HEK293 (cell line): ENCODE measurements at regions not wholly inside any gene's neighbourhood (a gene's known extent, or its start where the extent isn't known, plus 50 kb on each side); places are given as distances from the start of the nearest gene placed in this dataset.

Source experiments
- CTCF ChIA-PET: fragments of 350-600 bp; formaldehyde crosslinking; extraction: SDS; loops from one replicate; lab custom pipeline; 2021; ENCODE audit warnings: antibody characterized with exemption; lab: Yijun Ruan, JAX
- POLR2A ChIA-PET: fragments of 300-600 bp; formaldehyde crosslinking; extraction: SDS; loops from one replicate; lab custom pipeline; 2020; ENCODE audit warnings: antibody characterized with exemption, inconsistent platforms; lab: Yijun Ruan, JAX
- H3K27ac ChIP-seq: fragments of 200-500 bp; sonication (Bioruptor generic); 2 replicates; pipeline ENCODE4 v1.5.1; 2014; ENCODE audit warnings: low read depth, low read length, control low read depth, inconsistent platforms; ENCODE audit errors: extremely low read depth
- H3K36me3 ChIP-seq, 2 experiments: fragments of 200-500 bp in 1 of 2; sonication (Bioruptor generic) in 1 of 2; 1 replicate in 1 of 2; 2 replicates in 1 of 2; pipeline ENCODE4 v1.5.1; 2014 to 2017; ENCODE audit warnings: inconsistent platforms in 2 of 2, low read length in 2 of 2; ENCODE audit not compliant: control insufficient read depth in 2 of 2, insufficient read depth in 1 of 2
- H3K4me1 ChIP-seq: fragments of 200-500 bp; sonication (Bioruptor generic); 2 replicates; pipeline ENCODE4 v1.5.1; 2014; ENCODE audit warnings: mild to moderate bottlenecking, low read length, inconsistent platforms; ENCODE audit not compliant: control insufficient read depth, insufficient read depth
- H3K4me3 ChIP-seq: 2 replicates; pipeline ENCODE4 v1.5.1; 2011; ENCODE audit warnings: low read depth, mild to moderate bottlenecking, control low read depth, low read length, moderate library complexity
- H3K9me3 ChIP-seq: fragments of 200-500 bp; sonication (Bioruptor generic); 2 replicates; pipeline ENCODE4 v1.5.1; 2014; ENCODE audit warnings: low read depth, low read length, inconsistent platforms; ENCODE audit not compliant: control insufficient read depth, insufficient read depth
- GLIS1 ChIP-seq: fragments of 450-650 bp; formaldehyde crosslinking; IDR thresholded peaks from 2 replicates; pipeline ENCODE4 v1.5.1; 2016; ENCODE audit warnings: missing biosample characterization, missing genetic modification characterization
- REPIN1 ChIP-seq: fragments of 450-650 bp; formaldehyde crosslinking; IDR thresholded peaks from 2 replicates; pipeline ENCODE4 v1.5.1; 2017; ENCODE audit warnings: missing biosample characterization, missing genetic modification characterization, low read depth
- SCRT1 ChIP-seq: fragments of 450-650 bp; formaldehyde crosslinking; IDR thresholded peaks from 2 replicates; pipeline ENCODE4 v1.5.1; 2016; ENCODE audit warnings: missing biosample characterization, missing genetic modification characterization, borderline replicate concordance
- ZBTB17 ChIP-seq: fragments of 450-650 bp; formaldehyde crosslinking; IDR thresholded peaks from 2 replicates; pipeline ENCODE4 v1.5.1; 2016; ENCODE audit warnings: missing biosample characterization, missing genetic modification characterization
- ZEB2 ChIP-seq: fragments of 450-650 bp; formaldehyde crosslinking; IDR thresholded peaks from 2 replicates; pipeline ENCODE4 v1.5.1; 2016; ENCODE audit warnings: missing biosample characterization, missing genetic modification characterization
- ZNF16 ChIP-seq: fragments of 450-650 bp; formaldehyde crosslinking; IDR thresholded peaks from 2 replicates; pipeline ENCODE4 v1.5.1; 2016; ENCODE audit warnings: low read depth, missing biosample characterization, missing genetic modification characterization
- ZNF473 ChIP-seq: fragments of 450-650 bp; formaldehyde crosslinking; IDR thresholded peaks from 2 replicates; pipeline ENCODE4 v1.5.1; 2017; ENCODE audit warnings: missing biosample characterization, missing genetic modification characterization
- ZNF510 ChIP-seq: fragments of 450-650 bp; formaldehyde crosslinking; IDR thresholded peaks from 2 replicates; pipeline ENCODE4 v1.5.1; 2018; ENCODE audit warnings: mild to moderate bottlenecking, missing genetic modification characterization, missing biosample characterization; ENCODE audit not compliant: insufficient replicate concordance
- ZNF560 ChIP-seq: fragments of 450-650 bp; formaldehyde crosslinking; IDR thresholded peaks from 2 replicates; pipeline ENCODE4 v1.5.1; 2017; ENCODE audit warnings: missing biosample characterization, missing genetic modification characterization, borderline replicate concordance
- ZNF585B ChIP-seq: fragments of 450-650 bp; formaldehyde crosslinking; IDR thresholded peaks from 2 replicates; pipeline ENCODE4 v1.5.1; 2016; ENCODE audit warnings: missing biosample characterization, missing genetic modification characterization
- ZNF600 ChIP-seq: fragments of 450-650 bp; formaldehyde crosslinking; IDR thresholded peaks from 2 replicates; pipeline ENCODE4 v1.5.1; 2016; ENCODE audit warnings: missing biosample characterization, missing genetic modification characterization
- ZNF660 ChIP-seq: fragments of 450-650 bp; IDR thresholded peaks from 2 replicates; pipeline ENCODE4 v1.5.1; 2018; ENCODE audit warnings: missing biosample characterization, mild to moderate bottlenecking, missing genetic modification characterization
- ZNF843 ChIP-seq: fragments of 450-650 bp; formaldehyde crosslinking; IDR thresholded peaks from 2 replicates; pipeline ENCODE4 v1.5.1; 2016; ENCODE audit warnings: missing biosample characterization, missing genetic modification characterization
- TF ChIP-seq, protein P1 (sequence below): fragments of 450-650 bp; formaldehyde crosslinking; IDR thresholded peaks from 2 replicates; pipeline ENCODE4 v1.5.1; 2016; ENCODE audit warnings: missing biosample characterization, missing genetic modification characterization
- TF ChIP-seq, protein P2 (sequence below): fragments of 450-650 bp; formaldehyde crosslinking; IDR thresholded peaks from 2 replicates; pipeline ENCODE4 v1.5.1; 2017; ENCODE audit warnings: missing biosample characterization, missing genetic modification characterization
- TF ChIP-seq, protein P3 (sequence below): fragments of 450-650 bp; formaldehyde crosslinking; IDR thresholded peaks from 2 replicates; pipeline ENCODE4 v1.5.1; 2016; ENCODE audit warnings: missing biosample characterization, missing genetic modification characterization

DNA sequence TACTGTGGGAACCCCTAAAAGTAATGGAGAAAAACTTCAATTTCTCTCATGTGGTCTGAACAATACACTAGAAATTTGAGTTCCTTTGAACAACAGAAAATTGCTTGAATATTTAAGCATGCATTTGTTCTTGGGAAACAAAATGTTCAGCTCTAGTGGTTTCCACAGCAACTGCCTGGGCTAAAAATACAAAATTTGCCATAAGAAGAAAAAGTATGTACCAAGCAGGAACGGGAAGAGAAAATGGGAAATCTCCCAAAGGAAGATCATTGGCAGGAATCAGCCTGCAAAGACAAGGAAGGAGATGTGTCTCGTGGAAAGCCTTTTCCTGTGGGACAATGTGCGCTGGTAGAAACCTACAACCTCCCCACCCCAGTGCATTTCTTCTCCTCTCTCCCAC is 119.0 kb upstream of the DPT start (continued):
- TF ChIP-seq, protein P1, sequence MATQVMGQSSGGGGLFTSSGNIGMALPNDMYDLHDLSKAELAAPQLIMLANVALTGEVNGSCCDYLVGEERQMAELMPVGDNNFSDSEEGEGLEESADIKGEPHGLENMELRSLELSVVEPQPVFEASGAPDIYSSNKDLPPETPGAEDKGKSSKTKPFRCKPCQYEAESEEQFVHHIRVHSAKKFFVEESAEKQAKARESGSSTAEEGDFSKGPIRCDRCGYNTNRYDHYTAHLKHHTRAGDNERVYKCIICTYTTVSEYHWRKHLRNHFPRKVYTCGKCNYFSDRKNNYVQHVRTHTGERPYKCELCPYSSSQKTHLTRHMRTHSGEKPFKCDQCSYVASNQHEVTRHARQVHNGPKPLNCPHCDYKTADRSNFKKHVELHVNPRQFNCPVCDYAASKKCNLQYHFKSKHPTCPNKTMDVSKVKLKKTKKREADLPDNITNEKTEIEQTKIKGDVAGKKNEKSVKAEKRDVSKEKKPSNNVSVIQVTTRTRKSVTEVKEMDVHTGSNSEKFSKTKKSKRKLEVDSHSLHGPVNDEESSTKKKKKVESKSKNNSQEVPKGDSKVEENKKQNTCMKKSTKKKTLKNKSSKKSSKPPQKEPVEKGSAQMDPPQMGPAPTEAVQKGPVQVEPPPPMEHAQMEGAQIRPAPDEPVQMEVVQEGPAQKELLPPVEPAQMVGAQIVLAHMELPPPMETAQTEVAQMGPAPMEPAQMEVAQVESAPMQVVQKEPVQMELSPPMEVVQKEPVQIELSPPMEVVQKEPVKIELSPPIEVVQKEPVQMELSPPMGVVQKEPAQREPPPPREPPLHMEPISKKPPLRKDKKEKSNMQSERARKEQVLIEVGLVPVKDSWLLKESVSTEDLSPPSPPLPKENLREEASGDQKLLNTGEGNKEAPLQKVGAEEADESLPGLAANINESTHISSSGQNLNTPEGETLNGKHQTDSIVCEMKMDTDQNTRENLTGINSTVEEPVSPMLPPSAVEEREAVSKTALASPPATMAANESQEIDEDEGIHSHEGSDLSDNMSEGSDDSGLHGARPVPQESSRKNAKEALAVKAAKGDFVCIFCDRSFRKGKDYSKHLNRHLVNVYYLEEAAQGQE (tag by site-specific recombination), result no peak
- TF ChIP-seq REPIN1 (no peak), ZNF560 (no peak)

DNA sequence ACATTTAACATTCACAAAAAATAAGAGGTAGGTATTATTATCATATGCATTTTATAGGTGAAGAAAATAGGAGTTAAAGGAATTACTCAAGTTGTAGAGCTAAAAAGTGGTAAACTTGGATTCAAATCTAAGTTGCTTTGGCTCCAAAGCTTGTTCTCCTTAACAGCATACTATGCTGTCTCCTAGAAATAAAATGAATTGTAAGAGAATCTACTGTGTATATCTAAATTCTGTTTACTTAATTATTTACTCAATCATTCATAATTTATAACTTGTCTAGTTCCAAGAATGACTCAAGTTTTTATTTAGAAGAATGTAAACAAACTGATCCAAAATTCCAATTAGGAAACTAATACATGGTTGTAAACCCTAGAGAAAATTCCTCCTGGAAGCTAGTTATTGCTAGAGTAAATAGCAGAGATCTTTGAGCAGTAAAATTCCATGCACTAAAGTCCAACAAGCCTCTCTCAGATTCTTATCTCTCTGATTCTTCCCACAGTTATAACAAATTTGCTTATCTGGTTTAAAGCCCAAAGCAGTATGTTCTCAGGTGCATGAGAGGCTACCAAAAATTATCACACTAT is 132.5 kb upstream of the DPT start:
- no peak overlapping the region for H3K4me3 ChIP-seq
- no peaks in the 10 kb centered on the region for H3K36me3 ChIP-seq
- no peak for TF ChIP-seq REPIN1
- TF ChIP-seq GLIS1, result no peak
- no peak for TF ChIP-seq ZNF660 (tag by site-specific recombination)
- TF ChIP-seq, protein P2, sequence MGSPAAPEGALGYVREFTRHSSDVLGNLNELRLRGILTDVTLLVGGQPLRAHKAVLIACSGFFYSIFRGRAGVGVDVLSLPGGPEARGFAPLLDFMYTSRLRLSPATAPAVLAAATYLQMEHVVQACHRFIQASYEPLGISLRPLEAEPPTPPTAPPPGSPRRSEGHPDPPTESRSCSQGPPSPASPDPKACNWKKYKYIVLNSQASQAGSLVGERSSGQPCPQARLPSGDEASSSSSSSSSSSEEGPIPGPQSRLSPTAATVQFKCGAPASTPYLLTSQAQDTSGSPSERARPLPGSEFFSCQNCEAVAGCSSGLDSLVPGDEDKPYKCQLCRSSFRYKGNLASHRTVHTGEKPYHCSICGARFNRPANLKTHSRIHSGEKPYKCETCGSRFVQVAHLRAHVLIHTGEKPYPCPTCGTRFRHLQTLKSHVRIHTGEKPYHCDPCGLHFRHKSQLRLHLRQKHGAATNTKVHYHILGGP, result no peak
- no peak for TF ChIP-seq SCRT1 (tag by site-specific recombination)
- no peak for TF ChIP-seq ZNF585B
- TF ChIP-seq, protein P3, sequence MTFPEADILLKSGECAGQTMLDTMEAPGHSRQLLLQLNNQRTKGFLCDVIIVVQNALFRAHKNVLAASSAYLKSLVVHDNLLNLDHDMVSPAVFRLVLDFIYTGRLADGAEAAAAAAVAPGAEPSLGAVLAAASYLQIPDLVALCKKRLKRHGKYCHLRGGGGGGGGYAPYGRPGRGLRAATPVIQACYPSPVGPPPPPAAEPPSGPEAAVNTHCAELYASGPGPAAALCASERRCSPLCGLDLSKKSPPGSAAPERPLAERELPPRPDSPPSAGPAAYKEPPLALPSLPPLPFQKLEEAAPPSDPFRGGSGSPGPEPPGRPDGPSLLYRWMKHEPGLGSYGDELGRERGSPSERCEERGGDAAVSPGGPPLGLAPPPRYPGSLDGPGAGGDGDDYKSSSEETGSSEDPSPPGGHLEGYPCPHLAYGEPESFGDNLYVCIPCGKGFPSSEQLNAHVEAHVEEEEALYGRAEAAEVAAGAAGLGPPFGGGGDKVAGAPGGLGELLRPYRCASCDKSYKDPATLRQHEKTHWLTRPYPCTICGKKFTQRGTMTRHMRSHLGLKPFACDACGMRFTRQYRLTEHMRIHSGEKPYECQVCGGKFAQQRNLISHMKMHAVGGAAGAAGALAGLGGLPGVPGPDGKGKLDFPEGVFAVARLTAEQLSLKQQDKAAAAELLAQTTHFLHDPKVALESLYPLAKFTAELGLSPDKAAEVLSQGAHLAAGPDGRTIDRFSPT, result no peak
- CTCF ChIA-PET, result no interaction called here
- POLR2A ChIA-PET, result no interaction called here
- no peak overlapping the region for H3K27ac ChIP-seq
- H3K4me1 ChIP-seq, result peaks cover 10% of the 10 kb centered on the region; the same call in 1 of the 2 replicates
- H3K9me3 ChIP-seq, result no peaks in the 10 kb centered on the region

DNA sequence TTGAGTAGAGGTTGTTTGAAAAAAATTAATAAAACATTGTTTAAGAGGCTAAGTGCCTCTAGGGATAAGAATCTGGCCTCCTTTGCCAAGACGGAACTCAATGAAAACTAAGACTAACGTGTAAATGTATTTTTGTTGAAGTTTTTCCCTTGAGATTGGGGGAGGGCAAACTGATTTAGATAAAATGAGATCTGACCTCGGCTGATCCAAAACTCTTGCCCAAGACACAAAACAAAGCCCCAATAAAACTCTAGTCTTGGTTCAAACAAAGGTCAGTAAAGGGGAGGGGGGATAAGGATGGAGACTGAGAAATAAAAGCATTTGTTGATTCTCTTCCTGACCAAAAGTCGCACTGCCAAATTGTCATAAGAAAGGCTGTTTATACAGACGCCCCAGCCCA is 134.8 kb upstream of the DPT start:
- POLR2A ChIA-PET, result no interaction called here
- CTCF ChIA-PET, result no interaction called here
- Histone ChIP-seq H3K27ac (no peak overlapping the region), H3K36me3 (no peaks in the 10 kb centered on the region), H3K4me1 (peaks cover 10% of the 10 kb centered on the region; the same call in 1 of the 2 replicates)
- TF ChIP-seq ZNF473 (tag by site-specific recombination), result no peak
- TF ChIP-seq ZNF843, result no peak
- no peak for TF ChIP-seq ZEB2 (tag by site-specific recombination)
- no peak for TF ChIP-seq ZNF600 (tag by site-specific recombination)
- no peak for TF ChIP-seq ZNF510 (tag by site-specific recombination)
- TF ChIP-seq, all 188 proteins: peak for 0
- H3K9me3 ChIP-seq, result no peaks in the 10 kb centered on the region
- H3K4me3 ChIP-seq, result no peak overlapping the region

DNA sequence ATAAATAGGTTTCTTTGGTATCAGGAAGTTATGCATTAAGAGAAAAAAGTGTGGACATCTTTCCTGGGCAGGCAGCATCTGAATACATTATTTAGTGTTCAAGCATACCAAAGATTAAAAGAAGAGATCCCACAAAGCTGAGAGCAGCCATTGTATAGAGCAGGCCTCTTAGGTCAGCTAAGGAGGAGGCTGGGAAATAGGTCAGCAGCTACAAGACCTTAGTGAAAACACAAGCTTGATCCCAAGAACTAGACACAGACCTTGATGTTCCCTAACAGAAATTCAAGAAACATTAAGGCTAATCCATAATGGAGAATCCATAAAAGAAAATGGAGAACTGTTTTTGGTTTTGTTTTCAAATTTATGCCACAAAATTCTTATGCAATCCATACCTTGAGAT is 135.3 kb upstream of the DPT start:
- POLR2A ChIA-PET, result no interaction called here
- Histone ChIP-seq H3K4me3 (no peak overlapping the region), H3K27ac (no peak overlapping the region), H3K4me1 (peaks cover 10% of the 10 kb centered on the region; the same call in 1 of the 2 replicates), H3K36me3 (no peaks in the 10 kb centered on the region), H3K9me3 (no peaks in the 10 kb centered on the region)
- TF ChIP-seq ZNF510 (tag by site-specific recombination) (no peak), ZNF16 (tag by site-specific recombination) (no peak), ZBTB17 (tag by site-specific recombination) (peak; percentile 59)
- CTCF ChIA-PET, result no interaction called here
